Stimulated activated CD4-positive, alpha-beta T cell treated with anti-CD3 and anti-CD28 coated beads, Interleukin-1b, Interleukin-23, amount 100 ng/mL, for 24 hours (primary cell): ENCODE measurements at regions not wholly inside any gene's neighbourhood (a gene's known extent, or its start where the extent isn't known, plus 50 kb on each side); places are given as distances from the start of the nearest gene placed in this dataset.

ENCODE experiments used
- DNase-seq, 4 experiments: peaks; one replicate each; pipeline ENCODE4 v3.0.0-alpha.2; 2020; ENCODE audit warnings: low read depth in 4 of 4, low spot score in 1 of 4

GRCh38 chr15:98586066-98586465, 62.3 kb upstream of the IGF1R start:
- no peak for DNase-seq

GRCh38 chr15:98592136-98592535, 56.2 kb upstream of the IGF1R start:
- DNase-seq: no peak

GRCh38 chr15:98596131-98596530, 52.2 kb upstream of the IGF1R start:
- DNase-seq: no peak

- DNase-seq: no peak
Measured at GRCh38 chr15:98596885-98597392, 51.4 kb upstream of the IGF1R start.

GRCh38 chr15:98597666-98598065, 50.7 kb upstream of the IGF1R start:
- no peak for DNase-seq
